Stimulated activated CD4-positive, alpha-beta T cell treated with anti-CD3 and anti-CD28 coated beads, Interleukin-2, amount 100 ng/mL, for 24 hours (primary cell): ENCODE measurements at regions not wholly inside any gene's neighbourhood (a gene's known extent, or its start where the extent isn't known, plus 50 kb on each side); places are given as distances from the start of the nearest gene placed in this dataset.

Source experiments
- DNase-seq, 2 donors: peaks; one replicate each; pipeline ENCODE4 v3.0.0-alpha.2; 2020

DNA sequence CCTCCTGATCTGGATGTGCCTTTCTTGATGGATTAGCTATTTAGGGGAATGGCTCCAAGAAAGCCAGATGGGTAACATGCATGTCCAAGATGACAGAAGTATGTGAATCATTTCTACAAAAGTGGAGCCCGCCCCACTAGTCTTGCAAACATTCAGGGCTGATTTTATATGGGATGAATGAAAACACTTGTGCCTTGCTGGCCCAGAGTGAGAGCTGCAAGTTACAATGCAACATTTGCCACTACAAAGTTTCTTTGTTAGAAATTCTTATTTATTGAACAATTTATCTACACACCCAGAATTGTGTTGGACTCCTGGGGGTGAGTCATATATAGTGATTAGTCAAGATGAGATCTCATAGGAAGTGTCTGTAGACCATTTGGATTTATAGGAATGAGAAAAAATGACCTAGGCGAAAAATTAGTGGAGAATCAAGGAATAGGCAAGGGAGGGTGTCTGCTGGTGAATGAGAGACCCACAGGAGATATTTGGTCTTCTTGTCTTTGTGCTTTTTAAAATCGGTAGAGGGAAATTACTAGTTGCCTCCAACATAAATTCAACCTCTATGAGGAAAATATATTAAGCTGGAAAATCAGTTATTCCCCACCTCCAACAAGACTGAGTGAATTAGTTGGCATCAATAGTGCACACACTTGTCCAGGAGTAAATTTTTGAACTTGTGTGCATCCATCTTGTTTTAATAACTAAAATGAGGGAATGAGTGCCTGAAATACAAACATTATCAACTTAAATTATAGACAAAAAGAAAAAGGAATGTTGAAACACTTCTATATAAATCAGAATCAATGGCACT lies 53.5 kb upstream of the DCBLD2 start:
- DNase-seq = no peak

DNA sequence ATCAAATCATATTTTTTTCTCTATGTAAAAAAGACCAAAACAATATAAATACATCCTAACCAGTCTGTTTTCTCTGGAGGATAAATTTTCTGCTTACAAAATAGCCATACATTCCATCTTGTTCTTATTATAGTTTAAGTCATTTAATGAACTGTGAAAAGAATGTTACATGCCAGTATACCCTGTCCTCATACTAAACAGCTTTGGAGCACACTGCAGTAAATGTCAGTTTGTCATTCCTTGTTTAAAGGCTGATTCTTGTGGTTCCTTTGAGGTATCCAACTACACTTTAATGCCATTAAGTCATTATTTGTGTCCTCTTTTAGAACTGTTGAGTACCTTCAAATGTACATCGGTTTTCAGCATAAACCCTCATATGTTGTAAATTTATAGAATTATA lies 52.7 kb upstream of the DCBLD2 start:
- DNase-seq = no peak

DNA sequence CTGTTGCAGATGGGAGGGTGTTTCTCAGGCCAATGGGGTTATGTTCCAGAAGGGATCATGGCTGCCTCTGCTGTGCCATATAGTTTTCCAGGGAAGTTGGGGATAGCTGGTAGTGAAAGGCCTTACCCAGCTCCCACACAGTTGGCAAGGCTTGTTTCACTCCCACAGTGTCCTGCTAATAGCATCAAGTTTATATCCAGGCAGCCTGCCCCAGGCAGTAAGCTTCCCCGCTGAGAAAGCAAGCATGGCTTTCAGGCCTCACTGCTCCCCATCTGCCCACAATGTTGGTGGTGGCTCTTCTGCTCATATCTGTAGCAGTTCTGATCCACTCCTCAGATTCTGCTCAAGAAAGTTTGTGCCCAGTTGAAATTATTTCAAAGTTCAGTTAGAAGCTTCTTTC lies 50.9 kb upstream of the DCBLD2 start:
- DNase-seq = no peak
